ENCODE measurements at regions not wholly inside any gene's neighbourhood (a gene's known extent, or its start where the extent isn't known, plus 50 kb on each side); places are given as distances from the start of the nearest gene placed in this dataset.

- TF ChIP-seq ZNF114 (CRISPR knock-in tag; IDR thresholded peaks at IDR 0.05) (no peak), EZH2 (IDR thresholded peaks at IDR 0.05; ENCODE audit: low read depth, unreplicated experiment) (no peak), CTCF (conservative IDR thresholded peaks at IDR 0.05; ENCODE audit: low read depth in 2 of 2) (no peak), POLR2AphosphoS5 (IDR thresholded peaks at IDR 0.05; ENCODE audit: low read depth) (no peak), EZH2phosphoT487 (IDR thresholded peaks at IDR 0.05; ENCODE audit: unreplicated experiment) (no peak), REST (IDR thresholded peaks at IDR 0.05; ENCODE audit: unreplicated experiment) (no peak), NANOG (IDR thresholded peaks at IDR 0.05; ENCODE audit: borderline replicate concordance) (no peak)
These were observed 233.7 kb upstream of the TARS1 start for GRCh38 chr5:33206962-33207506.

Data from GM23338 (cell line).